NCI-H2196 (cell line): ENCODE measurements at regions not wholly inside any gene's neighbourhood (a gene's known extent, or its start where the extent isn't known, plus 50 kb on each side); places are given as distances from the start of the nearest gene placed in this dataset.
"Not testable (repeated sequence)": the region's sequence is repeated elsewhere in the genome, so short reads cannot be mapped to it uniquely, and the experiment has no call there.

Experiments
- DNase-seq: peaks from one replicate; lab custom pipeline; 2025; ENCODE audit not compliant: unreplicated experiment; lab: John Stamatoyannopoulos, UW

DNA sequence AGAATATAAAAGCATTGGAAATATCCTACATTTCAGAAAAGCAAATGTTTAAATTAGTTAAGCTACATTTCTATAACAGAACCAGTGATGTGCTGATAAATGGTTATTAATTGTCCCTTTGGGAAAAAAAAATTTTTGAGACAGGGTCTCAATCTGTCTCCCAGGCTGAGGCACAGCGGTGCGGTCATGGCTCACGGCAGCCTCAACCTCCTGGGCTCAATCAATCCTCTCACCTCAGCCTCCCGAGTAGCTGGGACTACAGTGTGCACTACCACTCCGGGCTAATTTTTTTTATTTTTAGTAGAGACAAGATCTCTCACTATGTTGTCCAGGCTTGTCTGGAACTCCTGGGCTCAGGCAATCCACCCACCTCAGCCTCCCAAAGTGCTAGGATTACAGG is 194.8 kb upstream of the SALL3 start:
- no peak for DNase-seq

GRCh38 chr18:78785706-78786105 is 193.9 kb upstream of the SALL3 start:
- DNase-seq = no peak

GRCh38 chr18:78786776-78787175 is 192.8 kb upstream of the SALL3 start:
- no peak for DNase-seq

- DNase-seq = no peak
Measured at GRCh38 chr18:78787751-78788150, 191.9 kb upstream of the SALL3 start.

GRCh38 chr18:78788161-78788560 is 191.5 kb upstream of the SALL3 start:
- DNase-seq = no peak

- DNase-seq = no peak
Measured at GRCh38 chr18:78789850-78790249, 189.8 kb upstream of the SALL3 start.

- no peak for DNase-seq
Measured at GRCh38 chr18:78790511-78790910, 189.1 kb upstream of the SALL3 start.

DNA sequence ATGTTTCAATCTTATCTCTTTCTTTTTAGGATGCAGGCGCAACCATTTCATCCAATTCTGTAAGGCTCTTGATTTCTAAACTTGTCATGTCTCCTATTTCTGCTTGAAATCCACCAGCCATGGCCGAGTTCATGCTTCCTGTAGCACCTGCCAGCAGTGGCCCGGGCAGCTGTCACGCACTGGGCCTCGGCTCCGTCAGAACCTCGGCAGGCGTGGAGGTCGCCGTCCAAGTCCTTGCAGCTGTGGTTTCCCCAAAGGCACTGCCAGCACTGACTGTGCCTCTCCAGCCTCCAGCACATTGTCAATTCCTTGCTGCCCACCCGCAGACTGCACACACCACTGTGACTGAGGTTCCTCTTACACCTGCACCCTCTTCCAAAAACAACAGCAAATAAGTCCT is 188.7 kb upstream of the SALL3 start:
- DNase-seq = no peak

DNA sequence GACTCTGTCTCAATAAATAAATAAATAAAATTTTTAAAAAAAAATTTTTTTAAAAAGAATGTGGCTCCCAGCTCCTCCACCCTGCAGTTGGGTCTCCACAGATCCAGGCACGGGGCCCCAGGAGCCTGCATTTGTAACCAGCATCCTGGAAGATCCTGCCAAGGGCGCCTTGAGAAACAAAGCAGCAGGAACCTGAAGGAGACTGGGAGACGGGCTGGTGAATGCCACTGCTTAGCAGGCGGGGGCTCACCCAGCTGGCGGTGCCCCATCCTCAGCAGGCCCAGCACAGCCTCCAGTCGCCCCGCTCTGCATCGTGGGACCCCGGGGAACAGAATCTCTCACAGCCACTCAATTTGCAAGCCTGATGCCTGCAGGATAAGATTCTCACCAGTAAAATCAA is 187.5 kb upstream of the SALL3 start:
- DNase-seq = no peak

- no peak for DNase-seq
Measured at GRCh38 chr18:78792736-78793135, 186.9 kb upstream of the SALL3 start.

DNA sequence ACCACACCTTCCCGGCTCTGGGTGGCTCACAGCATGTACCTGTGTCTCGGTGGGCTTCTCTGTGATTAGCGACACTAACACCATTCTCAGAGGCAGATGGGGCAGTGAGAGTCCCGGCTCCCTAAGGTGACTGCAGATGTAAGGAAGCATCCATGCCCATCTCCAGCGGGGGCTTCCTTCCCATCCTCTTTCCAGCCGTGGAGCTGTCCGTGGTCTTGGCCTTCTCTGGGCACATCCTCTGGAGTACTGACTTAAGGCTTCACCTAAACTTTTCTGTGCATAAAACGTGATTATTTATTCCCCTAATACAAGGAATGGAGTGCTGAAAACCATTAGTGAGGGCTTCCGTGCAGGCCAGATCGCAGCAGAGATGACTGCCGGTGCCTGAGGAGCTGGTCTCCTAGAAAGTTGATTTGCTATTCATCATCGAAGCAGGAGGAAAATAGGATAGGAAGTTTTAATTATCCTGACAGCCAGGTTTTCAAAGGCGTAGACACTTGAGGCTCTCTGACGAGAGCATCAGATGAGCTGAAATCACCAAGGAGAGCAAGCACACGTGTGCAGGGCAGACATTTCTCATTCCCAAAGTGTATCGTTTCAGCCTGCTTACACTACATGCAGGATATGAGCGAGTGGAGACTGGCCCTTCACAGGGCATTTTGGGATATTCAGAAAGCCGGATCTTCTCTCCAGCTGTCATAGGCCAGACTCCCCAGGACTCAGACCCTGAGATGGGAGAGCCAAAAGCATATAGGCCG is 186.1 kb upstream of the SALL3 start:
- no peak for DNase-seq

DNA sequence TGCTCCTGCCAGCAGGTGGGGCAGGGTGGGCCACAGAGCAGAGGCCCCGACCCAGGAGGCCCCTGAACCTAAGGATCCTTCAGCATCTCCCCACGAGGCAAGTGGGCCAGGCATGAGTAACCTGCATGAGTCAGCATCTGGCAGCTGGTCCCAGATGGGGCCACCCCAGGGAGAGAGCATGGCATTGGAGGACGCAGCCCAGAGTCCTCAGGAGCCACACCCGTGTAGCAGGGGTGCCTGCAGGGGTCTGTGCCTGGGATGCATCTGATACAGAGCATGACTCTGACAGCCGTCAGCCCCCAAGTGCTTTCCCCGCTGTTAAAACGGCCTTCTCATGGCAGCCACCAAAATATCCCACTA is 185.6 kb upstream of the SALL3 start:
- no peak for DNase-seq

- no peak for DNase-seq
Measured at GRCh38 chr18:78796693-78797455, 182.7 kb upstream of the SALL3 start.

- no peak for DNase-seq
Measured at GRCh38 chr18:78797499-78797898, 182.1 kb upstream of the SALL3 start.

DNA sequence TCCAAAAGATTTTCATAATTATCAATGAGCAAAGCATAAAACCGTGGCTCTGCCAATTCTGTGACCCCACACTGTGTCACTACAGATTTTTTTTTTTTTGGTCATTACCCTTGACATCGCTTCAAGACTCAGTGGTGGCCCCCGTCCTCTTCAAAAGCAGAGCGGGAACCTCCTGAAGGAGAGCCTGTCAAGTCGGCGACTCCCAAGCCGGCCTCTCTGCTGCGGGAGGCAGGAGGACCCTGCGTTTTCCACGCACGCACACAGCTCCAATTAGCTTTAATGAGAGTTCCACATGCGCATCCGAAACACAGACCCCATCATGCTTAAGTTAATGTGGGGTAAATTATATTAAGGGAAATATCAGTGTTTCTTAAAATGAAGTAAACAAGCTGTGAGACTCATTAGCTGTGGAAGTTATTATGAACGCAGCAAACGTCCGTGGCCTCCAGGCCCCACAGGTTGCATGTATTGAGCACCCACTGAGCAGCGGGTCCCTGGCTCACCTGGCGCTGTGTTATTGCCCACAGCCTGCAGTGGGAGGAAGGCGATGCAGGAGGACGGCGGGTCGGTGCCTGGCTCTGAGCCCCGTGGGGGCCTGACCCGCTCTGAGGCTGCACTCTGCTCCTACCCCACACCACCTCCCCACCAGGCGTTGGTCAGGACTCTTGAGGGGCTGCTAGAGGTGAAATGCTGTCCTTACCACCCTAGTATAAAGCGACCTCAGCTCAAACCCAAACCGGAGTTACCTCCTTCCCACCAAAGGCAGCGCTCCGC is 181.0 kb upstream of the SALL3 start:
- DNase-seq = no peak

- DNase-seq = no peak
Measured at GRCh38 chr18:78799382-78800089, 180.1 kb upstream of the SALL3 start.

DNA sequence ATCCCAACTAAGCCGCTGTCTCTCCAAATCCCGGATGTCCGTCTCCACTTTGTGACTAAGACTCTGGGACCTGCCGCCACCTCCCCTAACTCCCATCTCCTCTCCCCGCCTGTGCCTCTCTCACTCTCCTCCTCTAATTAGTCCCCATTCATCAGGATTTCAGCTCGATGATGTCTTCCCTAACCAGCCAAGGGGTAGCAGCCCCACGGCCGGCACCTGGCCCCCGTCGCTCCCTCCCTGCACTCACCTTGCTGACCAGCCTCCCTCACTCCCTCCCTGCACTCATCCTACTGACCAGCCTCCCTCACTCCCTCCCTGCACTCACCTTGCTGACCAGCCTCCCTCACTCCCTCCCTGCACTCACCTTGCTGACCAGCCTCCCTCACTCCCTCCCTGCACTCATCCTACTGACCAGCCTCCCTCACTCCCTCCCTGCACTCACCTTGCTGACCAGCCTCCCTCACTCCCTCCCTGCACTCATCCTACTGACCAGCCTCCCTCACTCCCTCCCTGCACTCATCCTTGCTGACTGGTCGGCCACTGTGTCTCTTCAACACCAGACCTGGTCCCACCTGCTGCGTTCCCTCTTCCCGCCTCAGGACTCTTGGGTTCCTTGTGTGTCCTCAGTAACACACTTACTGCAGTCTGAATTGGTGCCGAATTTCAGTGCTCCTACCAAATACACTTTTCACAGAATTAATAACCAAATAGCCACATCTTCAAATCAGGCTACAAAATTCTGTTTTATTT is 179.3 kb upstream of the SALL3 start:
- not testable (repeated sequence) for DNase-seq

GRCh38 chr18:78801011-78801410 is 178.6 kb upstream of the SALL3 start:
- DNase-seq = no peak

- DNase-seq = no peak
Measured at GRCh38 chr18:78803104-78803503, 176.5 kb upstream of the SALL3 start.

- no peak for DNase-seq
Measured at GRCh38 chr18:78804206-78805030, 175.2 kb upstream of the SALL3 start.
